Uterus (tissue), 3 donors: ENCODE measurements at regions not wholly inside any gene's neighbourhood (a gene's known extent, or its start where the extent isn't known, plus 50 kb on each side); places are given as distances from the start of the nearest gene placed in this dataset.

Experiments used
- DNase-seq, 2 donors: peaks; one replicate each; pipeline ENCODE4 v3.0.0-alpha.2; 2019 to 2020
- H3K27ac ChIP-seq, 2 donors: fragments of 200-600 bp; sonication (generic); 1 replicate in 1 of 2; 2 replicates in 1 of 2; pipeline ENCODE4 v1.5.1; 2016 to 2018
- H3K27me3 ChIP-seq, 2 donors: fragments of 200-600 bp; sonication (generic); one replicate each; pipeline ENCODE4 v1.5.1; 2018 to 2019; ENCODE audit warnings: control low read depth in 1 of 2
- H3K36me3 ChIP-seq, 2 donors: fragments of 200-600 bp; sonication (generic); one replicate each; pipeline ENCODE4 v1.5.1; 2019; ENCODE audit warnings: control low read depth in 1 of 2
- H3K4me1 ChIP-seq, 2 donors: fragments of 200-600 bp; sonication (generic); one replicate each; pipeline ENCODE4 v1.5.1; 2018 to 2019; ENCODE audit warnings: control low read depth in 1 of 2
- H3K4me3 ChIP-seq, 2 donors: fragments of 200-600 bp; sonication (generic); 1 replicate in 1 of 2; 2 replicates in 1 of 2; pipeline ENCODE4 v1.5.1; 2018 to 2019; ENCODE audit warnings: mild to moderate bottlenecking in 1 of 2
- H3K9me3 ChIP-seq, 2 donors: fragments of 200-600 bp; sonication (generic); one replicate each; pipeline ENCODE4 v1.5.1; 2019; ENCODE audit warnings: control low read depth in 1 of 2
- POLR2A ChIP-seq, 2 donors: fragments of 450-650 bp; IDR thresholded peaks; one replicate each; pipeline ENCODE4 v1.6.1; 2016; ENCODE audit warnings: antibody characterized with exemption in 2 of 2, mild to moderate bottlenecking in 1 of 2, moderate library complexity in 1 of 2
- intact Hi-C: fragments of 100-400 bp; cut with DNase I; formaldehyde crosslinking; loops from one replicate; pipeline ENCODE4 v1.15.1; 2023; ENCODE audit warnings: low total_unique reads
- TF ChIP-seq, protein P1 (sequence below), 4 experiments: fragments of 200-600 bp in 2 of 4; fragments of 450-650 bp in 2 of 4; sonication (generic) in 2 of 4; IDR thresholded peaks; one replicate each; pipeline ENCODE4 v1.5.1; 2016 to 2019; ENCODE audit warnings: antibody characterized with exemption in 4 of 4, mild to moderate bottlenecking in 2 of 4, moderate library complexity in 1 of 4
- donor health status: DM: yes; HTN: yes; CAD: no.

DNA sequence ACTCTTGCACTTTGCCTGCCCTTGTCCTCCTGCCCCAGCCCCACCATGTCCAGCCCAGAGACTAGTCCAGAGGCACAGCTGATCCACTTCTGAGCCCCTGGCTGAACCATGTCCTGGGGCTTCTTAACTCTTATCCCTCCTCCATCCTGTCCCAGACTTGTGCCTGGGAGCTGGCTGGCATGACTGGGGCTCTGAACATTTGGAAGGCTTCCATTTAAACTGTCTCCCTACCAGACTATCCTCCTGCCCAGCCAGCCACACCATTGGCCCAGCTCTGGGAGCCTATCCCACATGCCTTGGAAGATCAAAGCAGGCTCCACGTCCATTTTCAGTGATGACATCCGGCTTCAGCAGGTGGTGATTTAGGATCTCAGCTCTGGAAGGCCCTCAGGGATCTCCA lies 57.4 kb downstream of the FAM241B start:
- no peak for DNase-seq
- Histone ChIP-seq H3K36me3 (no peaks in the 10 kb centered on the region), H3K4me1 (peaks cover 0 to 8% of the 10 kb centered on the region in 2 donors), H3K27ac (no peak overlapping the region), H3K27me3 (no peaks in the 10 kb centered on the region), H3K4me3 (no peak overlapping the region), H3K9me3 (no peaks in the 10 kb centered on the region)
- no peak for TF ChIP-seq POLR2A (IDR thresholded peaks at IDR 0.05)
- TF ChIP-seq, protein P1, sequence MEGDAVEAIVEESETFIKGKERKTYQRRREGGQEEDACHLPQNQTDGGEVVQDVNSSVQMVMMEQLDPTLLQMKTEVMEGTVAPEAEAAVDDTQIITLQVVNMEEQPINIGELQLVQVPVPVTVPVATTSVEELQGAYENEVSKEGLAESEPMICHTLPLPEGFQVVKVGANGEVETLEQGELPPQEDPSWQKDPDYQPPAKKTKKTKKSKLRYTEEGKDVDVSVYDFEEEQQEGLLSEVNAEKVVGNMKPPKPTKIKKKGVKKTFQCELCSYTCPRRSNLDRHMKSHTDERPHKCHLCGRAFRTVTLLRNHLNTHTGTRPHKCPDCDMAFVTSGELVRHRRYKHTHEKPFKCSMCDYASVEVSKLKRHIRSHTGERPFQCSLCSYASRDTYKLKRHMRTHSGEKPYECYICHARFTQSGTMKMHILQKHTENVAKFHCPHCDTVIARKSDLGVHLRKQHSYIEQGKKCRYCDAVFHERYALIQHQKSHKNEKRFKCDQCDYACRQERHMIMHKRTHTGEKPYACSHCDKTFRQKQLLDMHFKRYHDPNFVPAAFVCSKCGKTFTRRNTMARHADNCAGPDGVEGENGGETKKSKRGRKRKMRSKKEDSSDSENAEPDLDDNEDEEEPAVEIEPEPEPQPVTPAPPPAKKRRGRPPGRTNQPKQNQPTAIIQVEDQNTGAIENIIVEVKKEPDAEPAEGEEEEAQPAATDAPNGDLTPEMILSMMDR (IDR thresholded peaks at IDR 0.05) = no peak
- intact Hi-C loops = no loop called here

DNA sequence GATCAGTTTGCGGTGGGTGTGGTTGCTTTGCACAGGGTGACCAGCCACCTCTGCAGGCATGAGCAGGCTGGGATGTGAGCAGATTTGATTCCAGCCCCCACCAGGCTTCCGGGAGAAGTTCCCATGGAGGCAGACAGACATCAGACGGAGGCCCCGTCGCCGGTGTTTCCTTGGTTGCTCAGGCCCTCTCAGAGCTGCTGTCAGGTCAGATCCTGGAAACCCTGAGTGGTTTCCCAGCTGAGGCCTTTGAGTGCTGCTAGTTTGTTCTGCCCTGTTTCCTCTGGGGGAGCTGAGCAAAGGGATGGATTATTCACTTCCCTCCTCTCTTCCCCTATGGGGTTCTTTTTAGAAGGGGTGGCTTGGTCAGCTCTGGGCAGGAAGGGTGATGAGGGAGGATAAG lies 62.2 kb downstream of the FAM241B start:
- H3K27me3 ChIP-seq = no peaks in the 10 kb centered on the region
- DNase-seq = no peak
- H3K9me3 ChIP-seq = no peaks in the 10 kb centered on the region
- no peaks in the 10 kb centered on the region for H3K36me3 ChIP-seq
- TF ChIP-seq, protein P1 (IDR thresholded peaks at IDR 0.05) = no peak
- no peak for TF ChIP-seq POLR2A (IDR thresholded peaks at IDR 0.05)
- no peaks in the 10 kb centered on the region for H3K4me1 ChIP-seq
- H3K27ac ChIP-seq = no peak overlapping the region
- intact Hi-C loops = no loop called here
- no peak overlapping the region for H3K4me3 ChIP-seq

DNA sequence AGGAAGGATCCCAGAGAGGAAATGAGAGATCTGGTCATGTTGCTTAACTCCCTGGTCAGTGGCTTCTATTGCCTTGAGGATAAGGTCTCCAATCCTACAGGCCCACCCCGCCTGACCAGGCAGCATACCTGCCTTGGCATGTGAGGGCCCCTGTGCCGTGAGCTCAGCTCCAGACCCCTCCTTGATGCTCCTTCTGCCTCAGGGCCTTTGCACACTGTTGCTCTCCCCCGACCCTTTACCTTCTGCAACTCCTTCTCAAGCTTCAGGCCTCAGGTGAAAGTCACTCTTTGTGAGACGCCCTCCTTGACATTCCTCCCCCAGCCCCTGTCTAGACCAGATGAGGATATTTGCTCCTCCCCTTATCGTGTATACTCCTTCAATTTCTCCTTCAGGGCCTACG lies 62.8 kb downstream of the FAM241B start:
- no peaks in the 10 kb centered on the region for H3K36me3 ChIP-seq
- H3K27ac ChIP-seq = no peak overlapping the region
- H3K4me3 ChIP-seq = no peak overlapping the region
- H3K4me1 ChIP-seq = no peaks in the 10 kb centered on the region
- no peak for DNase-seq
- H3K27me3 ChIP-seq = no peaks in the 10 kb centered on the region
- no peak for TF ChIP-seq POLR2A (IDR thresholded peaks at IDR 0.05)
- TF ChIP-seq, protein P1 (IDR thresholded peaks at IDR 0.05) = no peak
- intact Hi-C loops = no loop called here
- H3K9me3 ChIP-seq = no peaks in the 10 kb centered on the region

DNA sequence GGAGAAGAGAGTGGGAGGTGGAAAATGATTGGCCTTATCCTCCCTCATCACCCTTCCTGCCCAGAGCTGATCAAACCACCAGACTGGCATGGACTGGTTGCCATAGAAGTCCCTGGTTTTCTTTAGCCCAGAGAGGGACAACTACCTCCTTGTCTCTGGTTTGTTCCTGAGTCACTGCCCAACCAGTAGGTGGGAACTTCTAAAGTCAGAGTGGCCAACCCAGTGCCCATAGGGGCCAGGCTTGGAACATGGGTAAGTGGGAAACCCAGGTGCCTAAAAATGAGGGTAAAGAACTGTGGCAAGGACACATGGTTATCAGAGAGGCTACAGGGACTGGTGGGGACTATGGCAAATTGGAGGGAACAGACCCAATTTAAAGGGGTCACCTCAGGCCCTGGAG lies 63.8 kb downstream of the FAM241B start:
- intact Hi-C loops = no loop called here
- Histone ChIP-seq H3K9me3 (no peaks in the 10 kb centered on the region), H3K27me3 (no peaks in the 10 kb centered on the region), H3K36me3 (no peaks in the 10 kb centered on the region), H3K4me3 (no peak overlapping the region), H3K4me1 (no peaks in the 10 kb centered on the region), H3K27ac (no peak overlapping the region)
- no peak for DNase-seq
- no peak for TF ChIP-seq POLR2A (IDR thresholded peaks at IDR 0.05)
- TF ChIP-seq, protein P1 (IDR thresholded peaks at IDR 0.05) = no peak

DNA sequence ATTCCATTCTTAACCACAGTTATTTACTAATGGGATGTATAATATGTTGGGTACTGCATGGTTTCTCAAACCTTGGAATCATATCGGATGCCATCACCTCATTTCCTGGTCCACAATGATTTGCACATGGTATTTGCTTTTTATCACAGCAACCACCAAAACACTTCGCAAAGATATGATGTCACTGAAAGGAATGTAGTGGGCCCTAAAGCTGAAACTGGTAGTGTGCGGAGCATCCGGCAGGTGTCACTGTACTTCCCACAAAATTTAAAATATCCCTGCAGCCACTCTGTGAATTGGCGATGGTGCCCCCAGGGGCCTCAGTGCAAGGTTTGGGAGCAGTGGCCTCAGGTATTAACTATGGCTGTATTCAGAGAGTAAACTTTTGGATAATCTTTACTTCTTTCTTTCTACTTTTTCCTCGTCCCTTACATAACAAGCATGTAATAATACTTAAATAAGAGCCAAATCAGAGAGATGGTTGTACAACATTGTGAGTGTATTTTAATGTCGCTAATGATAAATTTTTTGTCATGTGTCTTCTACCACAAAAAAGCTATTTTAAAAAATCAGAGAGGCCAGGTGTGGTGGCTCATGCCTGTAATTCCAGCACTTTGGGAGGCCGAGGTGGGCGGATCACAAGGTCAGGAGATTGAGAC lies 66.2 kb downstream of the FAM241B start:
- H3K36me3 ChIP-seq = no peaks in the 10 kb centered on the region
- TF ChIP-seq, protein P1 (IDR thresholded peaks at IDR 0.05) = peak in 2 of 4 experiments; percentile 20 to 34
- no peak for TF ChIP-seq POLR2A (IDR thresholded peaks at IDR 0.05)
- no peak for DNase-seq
- no peak overlapping the region for H3K27ac ChIP-seq
- H3K4me1 ChIP-seq = no peaks in the 10 kb centered on the region
- H3K4me3 ChIP-seq = no peak overlapping the region
- intact Hi-C loops = no loop called here
- no peaks in the 10 kb centered on the region for H3K27me3 ChIP-seq
- H3K9me3 ChIP-seq = no peaks in the 10 kb centered on the region
